SU-DHL-6 (cell line): ENCODE measurements at regions not wholly inside any gene's neighbourhood (a gene's known extent, or its start where the extent isn't known, plus 50 kb on each side); places are given as distances from the start of the nearest gene placed in this dataset.
"Not testable (repeated sequence)": the region's sequence is repeated elsewhere in the genome, so short reads cannot be mapped to it uniquely, and the experiment has no call there.

Experiments used
- H2AFZ ChIP-seq: fragments of 200-600 bp; sonication (generic); 2 replicates; pipeline ENCODE4 v1.6.1; 2014; ENCODE audit warnings: low read depth, mild to moderate bottlenecking, moderate library complexity, mixed read lengths, antibody characterized with exemption, low read length; ENCODE audit not compliant: severe bottlenecking
- H3F3A ChIP-seq: fragments of 200-600 bp; shearing (Covaris generic); 2 replicates; pipeline ENCODE4 v1.6.0; 2016; ENCODE audit warnings: antibody characterized with exemption, mild to moderate bottlenecking; ENCODE audit not compliant: insufficient read depth
- H3K27ac ChIP-seq: fragments of 200-600 bp; sonication (generic); 2 replicates; pipeline ENCODE4 v1.5.1; 2016; ENCODE audit warnings: low read depth, mild to moderate bottlenecking, low read length, moderate library complexity, mixed read lengths
- H3K27me3 ChIP-seq: fragments of 200-600 bp; sonication (generic), shearing (Covaris generic); 2 replicates; pipeline ENCODE4 v1.6.0; 2014; ENCODE audit warnings: mild to moderate bottlenecking, low read length
- H3K36me3 ChIP-seq: fragments of 200-600 bp; sonication (generic); 2 replicates; pipeline ENCODE4 v1.6.1; 2014; ENCODE audit warnings: mild to moderate bottlenecking, low read length, mixed read lengths
- H3K4me2 ChIP-seq: fragments of 300-600, 200-600 bp; shearing (Covaris generic), sonication (generic); 2 replicates; pipeline ENCODE4 v1.6.0; 2014; ENCODE audit warnings: low read length, low read depth, mild to moderate bottlenecking; ENCODE audit not compliant: poor library complexity, severe bottlenecking
- H3K4me3 ChIP-seq: fragments of 200-600 bp; sonication (generic); 2 replicates; pipeline ENCODE4 v1.5.1; 2014; ENCODE audit warnings: antibody characterized with exemption, low read length, mild to moderate bottlenecking, mixed read lengths; ENCODE audit not compliant: insufficient read depth, poor library complexity, severe bottlenecking
- H3K79me2 ChIP-seq: fragments of 200-600 bp; sonication (generic); 2 replicates; pipeline ENCODE4 v1.6.1; 2014; ENCODE audit warnings: mild to moderate bottlenecking, low read length, moderate library complexity; ENCODE audit not compliant: insufficient read depth
- H3K9ac ChIP-seq: fragments of 200-600 bp; sonication (generic); 2 replicates; pipeline ENCODE4 v1.7.0; 2014; ENCODE audit warnings: mild to moderate bottlenecking, low read length
- H3K9me2 ChIP-seq: fragments of 200-600 bp; sonication (generic); replicated peaks from 2 replicates; pipeline ENCODE4 v1.6.1; 2014; ENCODE audit warnings: low read length; ENCODE audit not compliant: insufficient read depth
- H3K9me3 ChIP-seq: fragments of 200-600 bp; sonication (generic); 2 replicates; pipeline ENCODE4 v1.6.1; 2014; ENCODE audit warnings: low read length, mixed read lengths; ENCODE audit not compliant: insufficient read depth
- H4K20me1 ChIP-seq: fragments of 200-600 bp; sonication (generic); 2 replicates; pipeline ENCODE4 v1.6.1; 2014; ENCODE audit warnings: low read depth, mild to moderate bottlenecking, antibody characterized with exemption, low read length, moderate library complexity, mixed read lengths
- EZH2phosphoT487 ChIP-seq: fragments of 200-600 bp; sonication (generic), shearing (Covaris generic); conservative IDR thresholded peaks from 2 replicates; pipeline ENCODE4 v1.6.1; 2018; ENCODE audit warnings: mild to moderate bottlenecking, antibody characterized with exemption, low read length, moderate library complexity, mixed read lengths
- TF ChIP-seq, protein P1 (sequence below): fragments of 200-600 bp; sonication (generic); IDR thresholded peaks from one replicate; pipeline ENCODE4 v1.5.1; 2017; ENCODE audit warnings: antibody characterized with exemption, mild to moderate bottlenecking, low read length, moderate library complexity; ENCODE audit not compliant: insufficient read depth, poor library complexity, severe bottlenecking

DNA sequence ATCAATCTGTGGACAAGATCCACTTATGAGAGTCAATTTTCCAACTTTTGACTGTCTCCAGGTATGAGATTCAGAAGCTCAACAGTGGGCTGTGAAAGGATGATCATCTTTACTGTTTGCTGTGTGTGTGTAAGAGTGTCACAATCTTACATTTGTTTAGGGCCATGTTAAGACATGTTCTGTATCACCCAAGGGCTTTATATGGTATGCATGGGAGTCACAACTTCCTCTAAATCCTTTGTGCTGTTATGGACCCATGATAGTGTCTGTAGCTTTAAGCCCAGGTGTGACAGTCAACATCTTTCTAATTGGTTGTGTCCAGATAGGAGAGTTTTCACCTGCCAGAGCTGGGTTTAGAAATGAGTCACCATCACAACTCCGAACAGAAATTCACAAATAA lies 70.2 kb downstream of the ZNF726 start:
- H3K27me3 ChIP-seq, H3K9ac ChIP-seq, H3K79me2 ChIP-seq, H3F3A ChIP-seq, H2AFZ ChIP-seq, H3K27ac ChIP-seq, H3K9me2 ChIP-seq, H3K36me3 ChIP-seq, H3K9me3 ChIP-seq, H3K4me3 ChIP-seq, H3K4me2 ChIP-seq, H4K20me1 ChIP-seq: not testable (repeated sequence)

- Histone ChIP-seq H2AFZ (no peak overlapping the region), H3K4me3 (no peak overlapping the region), H3F3A (no peaks in the 10 kb centered on the region), H3K27ac (no peak overlapping the region), H3K36me3 (no peaks in the 10 kb centered on the region), H4K20me1 (no peaks in the 10 kb centered on the region), H3K9ac (no peak overlapping the region), H3K4me2 (no peak overlapping the region), H3K9me3 (peaks cover 2% of the 10 kb centered on the region; the same call in 1 of the 2 replicates), H3K79me2 (no peaks in the 10 kb centered on the region), H3K9me2 (no peaks in the 10 kb centered on the region), H3K27me3 (no peaks in the 10 kb centered on the region)
- no peak for TF ChIP-seq EZH2phosphoT487
- TF ChIP-seq, protein P1, sequence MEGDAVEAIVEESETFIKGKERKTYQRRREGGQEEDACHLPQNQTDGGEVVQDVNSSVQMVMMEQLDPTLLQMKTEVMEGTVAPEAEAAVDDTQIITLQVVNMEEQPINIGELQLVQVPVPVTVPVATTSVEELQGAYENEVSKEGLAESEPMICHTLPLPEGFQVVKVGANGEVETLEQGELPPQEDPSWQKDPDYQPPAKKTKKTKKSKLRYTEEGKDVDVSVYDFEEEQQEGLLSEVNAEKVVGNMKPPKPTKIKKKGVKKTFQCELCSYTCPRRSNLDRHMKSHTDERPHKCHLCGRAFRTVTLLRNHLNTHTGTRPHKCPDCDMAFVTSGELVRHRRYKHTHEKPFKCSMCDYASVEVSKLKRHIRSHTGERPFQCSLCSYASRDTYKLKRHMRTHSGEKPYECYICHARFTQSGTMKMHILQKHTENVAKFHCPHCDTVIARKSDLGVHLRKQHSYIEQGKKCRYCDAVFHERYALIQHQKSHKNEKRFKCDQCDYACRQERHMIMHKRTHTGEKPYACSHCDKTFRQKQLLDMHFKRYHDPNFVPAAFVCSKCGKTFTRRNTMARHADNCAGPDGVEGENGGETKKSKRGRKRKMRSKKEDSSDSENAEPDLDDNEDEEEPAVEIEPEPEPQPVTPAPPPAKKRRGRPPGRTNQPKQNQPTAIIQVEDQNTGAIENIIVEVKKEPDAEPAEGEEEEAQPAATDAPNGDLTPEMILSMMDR: no peak
Measured at GRCh38 chr19:23986623-23987022, 71.9 kb downstream of the ZNF726 start.

DNA sequence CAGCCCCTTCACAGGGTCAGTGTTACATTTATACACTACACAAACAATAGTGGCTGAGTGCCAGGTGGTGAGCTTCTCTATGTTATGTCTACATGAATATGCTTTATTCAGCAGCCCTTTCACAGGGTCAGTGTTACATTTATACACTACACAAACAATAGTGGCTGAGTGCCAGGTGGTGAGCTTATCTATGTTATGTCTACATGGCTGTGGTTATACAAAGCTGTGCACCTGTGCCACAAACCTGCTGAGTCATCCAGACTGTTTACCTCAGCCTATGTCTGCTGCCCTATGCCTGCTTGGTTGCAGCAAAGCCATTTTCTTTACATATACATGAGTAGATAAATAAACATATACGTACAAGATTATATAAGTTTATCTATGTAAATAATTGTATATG lies 76.5 kb downstream of the ZNF726 start:
- Histone ChIP-seq H3K4me2 (no peak overlapping the region), H3K9me3 (peaks cover 10% of the 10 kb centered on the region; the same call in 1 of the 2 replicates)
- TF ChIP-seq EZH2phosphoT487: no peak
- TF ChIP-seq, protein P1: no peak

DNA sequence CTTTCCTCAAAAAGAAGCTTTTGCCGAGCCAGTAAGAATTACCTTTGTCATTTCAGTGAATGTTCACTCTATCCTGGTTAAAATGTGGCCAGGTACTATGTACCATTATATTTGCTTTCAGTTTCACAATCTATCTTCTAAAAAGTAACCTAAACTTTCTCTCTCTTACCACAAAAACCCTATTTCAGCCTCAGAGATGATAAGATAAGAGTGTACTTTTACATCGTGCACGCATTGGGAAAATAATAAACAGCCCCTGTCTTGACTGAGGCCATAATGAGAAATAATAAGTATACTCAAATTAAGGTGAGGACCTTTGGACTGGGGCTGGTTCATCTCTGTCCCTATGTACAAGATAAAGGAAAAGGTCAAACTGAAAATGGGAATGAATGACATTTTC lies 77.7 kb downstream of the ZNF726 start:
- H3F3A ChIP-seq: no peaks in the 10 kb centered on the region
- no peaks in the 10 kb centered on the region for H3K79me2 ChIP-seq
- TF ChIP-seq EZH2phosphoT487: no peak
- TF ChIP-seq, protein P1: no peak
- no peak overlapping the region for H2AFZ ChIP-seq
- no peaks in the 10 kb centered on the region for H3K36me3 ChIP-seq
- H3K4me3 ChIP-seq: no peak overlapping the region
- H3K27ac ChIP-seq: no peak overlapping the region
- peaks cover 10% of the 10 kb centered on the region; the same call in 1 of the 2 replicates for H3K9me3 ChIP-seq
- H3K4me2 ChIP-seq: no peak overlapping the region
- no peaks in the 10 kb centered on the region for H4K20me1 ChIP-seq
- no peak overlapping the region for H3K9ac ChIP-seq
- H3K27me3 ChIP-seq: no peaks in the 10 kb centered on the region
- H3K9me2 ChIP-seq: no peaks in the 10 kb centered on the region

More for the DNA sequence above, 76.5 kb downstream of the ZNF726 start:
- no peak overlapping the region for H3K27ac ChIP-seq
- no peak overlapping the region for H3K4me3 ChIP-seq
- H3K9ac ChIP-seq: no peak overlapping the region
- H2AFZ ChIP-seq: no peak overlapping the region
- H3K9me2 ChIP-seq: no peaks in the 10 kb centered on the region
- no peaks in the 10 kb centered on the region for H3K27me3 ChIP-seq
- no peaks in the 10 kb centered on the region for H3F3A ChIP-seq
- H3K79me2 ChIP-seq: no peaks in the 10 kb centered on the region
- no peaks in the 10 kb centered on the region for H4K20me1 ChIP-seq
- no peaks in the 10 kb centered on the region for H3K36me3 ChIP-seq
